Stomach (tissue), 4 donors: ENCODE measurements at regions not wholly inside any gene's neighbourhood (a gene's known extent, or its start where the extent isn't known, plus 50 kb on each side); places are given as distances from the start of the nearest gene placed in this dataset.

Experiments
- CTCF ChIP-seq, 7 experiments: fragments of 450-650 bp in 4 of 7; fragments of 200-600 bp in 3 of 7; sonication (generic) in 3 of 7; IDR thresholded peaks; one replicate each; pipeline ENCODE4 v1.5.1; 2016 to 2019; ENCODE audit warnings: antibody characterized with exemption in 7 of 7, control low read depth in 2 of 7, mild to moderate bottlenecking in 1 of 7
- EP300 ChIP-seq: sonication (generic); formaldehyde crosslinking; IDR thresholded peaks from one replicate; pipeline ENCODE4 v1.6.1; 2017; ENCODE audit warnings: antibody characterized with exemption
- POLR2A ChIP-seq, 4 donors: fragments of 450-650 bp; IDR thresholded peaks; one replicate each; pipeline ENCODE4 v1.6.1; 2016; ENCODE audit warnings: antibody characterized with exemption in 4 of 4, control low read depth in 2 of 4, mild to moderate bottlenecking in 1 of 4, moderate library complexity in 1 of 4
- POLR2AphosphoS5 ChIP-seq, 3 donors: sonication (generic); formaldehyde crosslinking; IDR thresholded peaks; one replicate each; pipeline ENCODE4 v1.6.1; 2016; ENCODE audit warnings: antibody characterized with exemption in 3 of 3

- TF ChIP-seq CTCF (IDR thresholded peaks at IDR 0.05) (no peak), POLR2AphosphoS5 (IDR thresholded peaks at IDR 0.05) (no peak), EP300 (no peak), POLR2A (IDR thresholded peaks at IDR 0.05) (no peak)
These were observed 1164.2 kb upstream of the LRRN3 start for GRCh38 chr7:109926738-109927137.
